ENCODE measurements at regions not wholly inside any gene's neighbourhood (a gene's known extent, or its start where the extent isn't known, plus 50 kb on each side); places are given as distances from the start of the nearest gene placed in this dataset.

DNA sequence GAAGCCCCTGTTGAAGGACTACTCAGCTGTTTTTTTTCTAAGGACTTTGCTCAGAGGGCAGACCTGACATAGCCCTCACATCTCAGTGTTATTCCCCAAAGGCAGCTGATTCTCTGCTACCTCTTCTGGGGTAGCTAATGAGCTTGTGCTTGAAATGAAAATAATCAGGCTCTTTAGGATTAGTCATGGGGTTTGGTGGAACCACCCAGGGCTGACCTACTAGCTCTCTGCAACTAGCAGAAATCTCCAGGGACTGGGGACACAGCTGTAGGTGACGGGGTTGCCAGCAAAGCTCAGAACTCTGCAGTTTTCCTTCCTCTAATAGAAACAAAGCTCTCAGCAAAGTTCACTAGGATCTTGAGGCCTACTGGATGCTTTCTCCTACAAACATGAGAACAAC is 106.4 kb upstream of the BCL9 start:
- DNase-seq (ENCODE audit: low read depth in 1 of 2, low spot score in 1 of 2), result no peak
- ChIA-PET CTCF (interaction anchor here (1.5 kb wide), 1 partner anchor 206 kb away, joined by 4 read pairs; no protein-coding TSS in a partner anchor), POLR2A (no interaction called here)
- Histone ChIP-seq H3K27ac (no peak overlapping the region), H3K4me2 (no peak overlapping the region), H3K9me3 (no peaks in the 10 kb centered on the region), H3K4me3 (no peak overlapping the region), H3K4me1 (no peaks in the 10 kb centered on the region)
- WGBS (ENCODE audit: missing lambda C conversion rate), result 0% methylated on average over 1 of the region's 1 CpG
- no peak for FAIRE-seq
- no peak for ATAC-seq
- TF ChIP-seq RARB (CRISPR knock-in tag; IDR thresholded peaks at IDR 0.05) (no peak), HOXA7 (CRISPR knock-in tag; IDR thresholded peaks at IDR 0.05) (no peak), NR3C1 (IDR thresholded peaks at IDR 0.05) (no peak), E2F6 (IDR thresholded peaks at IDR 0.05; ENCODE audit: borderline replicate concordance, low read depth) (no peak), SREBF2 (IDR thresholded peaks at IDR 0.05) (no peak), ZSCAN20 (CRISPR knock-in tag; IDR thresholded peaks at IDR 0.05) (no peak), CEBPB (IDR thresholded peaks at IDR 0.05) (no peak)
- TF ChIP-seq, protein P1, sequence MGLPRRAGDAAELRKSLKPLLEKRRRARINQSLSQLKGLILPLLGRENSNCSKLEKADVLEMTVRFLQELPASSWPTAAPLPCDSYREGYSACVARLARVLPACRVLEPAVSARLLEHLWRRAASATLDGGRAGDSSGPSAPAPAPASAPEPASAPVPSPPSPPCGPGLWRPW (IDR thresholded peaks at IDR 0.05), result no peak

GRCh38 chr1:147444381-147444780 is 96.9 kb upstream of the BCL9 start:
- Histone ChIP-seq H3K4me1 (no peaks in the 10 kb centered on the region), H3K4me2 (no peak overlapping the region), H3K27ac (no peak overlapping the region), H3K9me3 (peaks cover 16% of the 10 kb centered on the region), H3K4me3 (no peak overlapping the region)
- ChIA-PET CTCF (interaction anchor here (0.9 kb wide), 1 partner anchor 12 kb away, joined by 5 read pairs; no protein-coding TSS in a partner anchor), POLR2A (no interaction called here)
- WGBS (ENCODE audit: missing lambda C conversion rate), result 7% methylated on average over 1 of the region's 1 CpG
- no peak for TF ChIP-seq POLR2A (IDR thresholded peaks at IDR 0.05; ENCODE audit: low read length)
- no peak for TF ChIP-seq HEYL (CRISPR knock-in tag; IDR thresholded peaks at IDR 0.05)
- no peak for TF ChIP-seq BHLHE40 (IDR thresholded peaks at IDR 0.05; ENCODE audit: low read depth, low read length)
- TF ChIP-seq, protein P2, sequence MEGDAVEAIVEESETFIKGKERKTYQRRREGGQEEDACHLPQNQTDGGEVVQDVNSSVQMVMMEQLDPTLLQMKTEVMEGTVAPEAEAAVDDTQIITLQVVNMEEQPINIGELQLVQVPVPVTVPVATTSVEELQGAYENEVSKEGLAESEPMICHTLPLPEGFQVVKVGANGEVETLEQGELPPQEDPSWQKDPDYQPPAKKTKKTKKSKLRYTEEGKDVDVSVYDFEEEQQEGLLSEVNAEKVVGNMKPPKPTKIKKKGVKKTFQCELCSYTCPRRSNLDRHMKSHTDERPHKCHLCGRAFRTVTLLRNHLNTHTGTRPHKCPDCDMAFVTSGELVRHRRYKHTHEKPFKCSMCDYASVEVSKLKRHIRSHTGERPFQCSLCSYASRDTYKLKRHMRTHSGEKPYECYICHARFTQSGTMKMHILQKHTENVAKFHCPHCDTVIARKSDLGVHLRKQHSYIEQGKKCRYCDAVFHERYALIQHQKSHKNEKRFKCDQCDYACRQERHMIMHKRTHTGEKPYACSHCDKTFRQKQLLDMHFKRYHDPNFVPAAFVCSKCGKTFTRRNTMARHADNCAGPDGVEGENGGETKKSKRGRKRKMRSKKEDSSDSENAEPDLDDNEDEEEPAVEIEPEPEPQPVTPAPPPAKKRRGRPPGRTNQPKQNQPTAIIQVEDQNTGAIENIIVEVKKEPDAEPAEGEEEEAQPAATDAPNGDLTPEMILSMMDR (IDR thresholded peaks at IDR 0.05), result no peak
- no peak for TF ChIP-seq RCOR1 (IDR thresholded peaks at IDR 0.05; ENCODE audit: low read depth, low read length)
- ATAC-seq (no peak), FAIRE-seq (no peak), DNase-seq (ENCODE audit: low read depth in 1 of 2, low spot score in 1 of 2) (no peak)

- Histone ChIP-seq H3K4me2 (no peak overlapping the region), H3K9me3 (0 out of 3 replicates have a peak, but pooled peaks cover 4% of the 10 kb centered on the region), H3K4me3 (no peak overlapping the region), H3K27ac (no peak overlapping the region), H3K4me1 (no peaks in the 10 kb centered on the region)
- FAIRE-seq, result no peak
- ChIA-PET CTCF (interaction anchor here (1.1 kb wide), 1 partner anchor 10 kb away, joined by 3 read pairs; no protein-coding TSS in a partner anchor), POLR2A (no interaction called here)
- no peak for DNase-seq (ENCODE audit: low read depth in 1 of 2, low spot score in 1 of 2)
- no peak for ATAC-seq
- TF ChIP-seq CBX8 (IDR thresholded peaks at IDR 0.05), result no peak
- TF ChIP-seq, protein P3, sequence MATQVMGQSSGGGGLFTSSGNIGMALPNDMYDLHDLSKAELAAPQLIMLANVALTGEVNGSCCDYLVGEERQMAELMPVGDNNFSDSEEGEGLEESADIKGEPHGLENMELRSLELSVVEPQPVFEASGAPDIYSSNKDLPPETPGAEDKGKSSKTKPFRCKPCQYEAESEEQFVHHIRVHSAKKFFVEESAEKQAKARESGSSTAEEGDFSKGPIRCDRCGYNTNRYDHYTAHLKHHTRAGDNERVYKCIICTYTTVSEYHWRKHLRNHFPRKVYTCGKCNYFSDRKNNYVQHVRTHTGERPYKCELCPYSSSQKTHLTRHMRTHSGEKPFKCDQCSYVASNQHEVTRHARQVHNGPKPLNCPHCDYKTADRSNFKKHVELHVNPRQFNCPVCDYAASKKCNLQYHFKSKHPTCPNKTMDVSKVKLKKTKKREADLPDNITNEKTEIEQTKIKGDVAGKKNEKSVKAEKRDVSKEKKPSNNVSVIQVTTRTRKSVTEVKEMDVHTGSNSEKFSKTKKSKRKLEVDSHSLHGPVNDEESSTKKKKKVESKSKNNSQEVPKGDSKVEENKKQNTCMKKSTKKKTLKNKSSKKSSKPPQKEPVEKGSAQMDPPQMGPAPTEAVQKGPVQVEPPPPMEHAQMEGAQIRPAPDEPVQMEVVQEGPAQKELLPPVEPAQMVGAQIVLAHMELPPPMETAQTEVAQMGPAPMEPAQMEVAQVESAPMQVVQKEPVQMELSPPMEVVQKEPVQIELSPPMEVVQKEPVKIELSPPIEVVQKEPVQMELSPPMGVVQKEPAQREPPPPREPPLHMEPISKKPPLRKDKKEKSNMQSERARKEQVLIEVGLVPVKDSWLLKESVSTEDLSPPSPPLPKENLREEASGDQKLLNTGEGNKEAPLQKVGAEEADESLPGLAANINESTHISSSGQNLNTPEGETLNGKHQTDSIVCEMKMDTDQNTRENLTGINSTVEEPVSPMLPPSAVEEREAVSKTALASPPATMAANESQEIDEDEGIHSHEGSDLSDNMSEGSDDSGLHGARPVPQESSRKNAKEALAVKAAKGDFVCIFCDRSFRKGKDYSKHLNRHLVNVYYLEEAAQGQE (IDR thresholded peaks at IDR 0.05), result peak; percentile 41; the same call in 1 of the 2 replicates
- WGBS (ENCODE audit: missing lambda C conversion rate), result 4% methylated on average over 1 of the region's 1 CpG
These were observed 89.7 kb upstream of the BCL9 start for GRCh38 chr1:147451628-147452027.

DNA sequence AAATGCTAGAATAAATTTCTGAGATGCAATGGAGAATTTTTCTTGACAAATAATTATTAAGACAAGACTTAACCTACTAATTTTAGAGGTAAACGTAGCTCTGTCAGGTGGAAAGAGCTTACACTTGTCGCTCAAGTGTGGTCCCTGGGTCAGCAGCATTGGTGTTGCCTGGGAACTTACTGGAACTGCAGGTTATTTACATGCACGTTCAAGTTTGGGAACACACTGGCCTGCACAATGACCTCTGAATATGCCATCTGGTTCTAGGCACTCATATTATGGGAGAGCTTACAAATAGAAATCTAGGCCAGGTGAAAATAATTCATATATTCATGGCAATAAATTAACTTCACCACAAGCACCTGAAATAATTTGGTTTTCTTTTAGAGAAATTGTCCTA is 88.5 kb upstream of the BCL9 start:
- H3K27ac ChIP-seq, result no peak overlapping the region
- POLR2A ChIA-PET, result no interaction called here
- H3K9me3 ChIP-seq, result no peaks in the 10 kb centered on the region
- no peak overlapping the region for H3K4me2 ChIP-seq
- TF ChIP-seq ZFP36 (IDR thresholded peaks at IDR 0.05; ENCODE audit: borderline replicate concordance, partially characterized antibody), result no peak
- TF ChIP-seq HOXA7 (CRISPR knock-in tag; IDR thresholded peaks at IDR 0.05), result no peak
- no peak for TF ChIP-seq FOXS1 (CRISPR knock-in tag; IDR thresholded peaks at IDR 0.05)
- H3K4me1 ChIP-seq, result no peaks in the 10 kb centered on the region
- ATAC-seq (no peak), FAIRE-seq (no peak), DNase-seq (ENCODE audit: low read depth in 1 of 2, low spot score in 1 of 2) (no peak)
- WGBS (ENCODE audit: missing lambda C conversion rate), result 3% methylated on average over 3 of the region's 3 CpGs
- H3K4me3 ChIP-seq, result no peak overlapping the region
- CTCF ChIA-PET, result interaction anchor here (1.1 kb wide), 1 partner anchor 440 kb away, joined by 3 read pairs; no protein-coding TSS in a partner anchor
